Renal pelvis (tissue), 1 donor: ENCODE measurements at regions not wholly inside any gene's neighbourhood (a gene's known extent, or its start where the extent isn't known, plus 50 kb on each side); places are given as distances from the start of the nearest gene placed in this dataset.
"Not testable (repeated sequence)": the region's sequence is repeated elsewhere in the genome, so short reads cannot be mapped to it uniquely, and the experiment has no call there.

ENCODE experiments used
- DNase-seq: peaks from one replicate; pipeline ENCODE4 v3.0.0-alpha.2; 2013

GRCh38 chr13:31385540-31385939 lies 185.8 kb downstream of the B3GLCT start:
- DNase-seq: no peak

- DNase-seq: no peak
Observed at GRCh38 chr13:31394506-31394905, 194.7 kb downstream of the B3GLCT start.

GRCh38 chr13:31395090-31395489 lies 195.3 kb downstream of the B3GLCT start:
- DNase-seq: no peak

- DNase-seq: no peak
Observed at GRCh38 chr13:31399690-31400089, 199.9 kb downstream of the B3GLCT start.

- not testable (repeated sequence) for DNase-seq
Observed at GRCh38 chr13:31403711-31404110, 203.9 kb downstream of the B3GLCT start.

GRCh38 chr13:31408927-31409326 lies 209.2 kb downstream of the B3GLCT start:
- no peak for DNase-seq

GRCh38 chr13:31409678-31410356 lies 210.0 kb downstream of the B3GLCT start:
- no peak for DNase-seq

- DNase-seq: no peak
Observed at GRCh38 chr13:31413516-31413915, 213.7 kb downstream of the B3GLCT start.

GRCh38 chr13:31416066-31416465 lies 216.3 kb downstream of the B3GLCT start:
- no peak for DNase-seq

- no peak for DNase-seq
Observed at GRCh38 chr13:31418186-31418585, 218.4 kb downstream of the B3GLCT start.

GRCh38 chr13:31421756-31422155 lies 222.0 kb downstream of the B3GLCT start:
- no peak for DNase-seq

GRCh38 chr13:31424130-31424729 lies 224.5 kb downstream of the B3GLCT start:
- peak; percentile 67 for DNase-seq

GRCh38 chr13:31426395-31426794 lies 226.6 kb downstream of the B3GLCT start:
- no peak for DNase-seq

GRCh38 chr13:31427151-31428100 lies 227.7 kb downstream of the B3GLCT start:
- peak; percentile 75 for DNase-seq

- DNase-seq: no peak
Observed at GRCh38 chr13:31431722-31432137, 232.0 kb downstream of the B3GLCT start.

GRCh38 chr13:31433207-31433606 lies 233.4 kb downstream of the B3GLCT start:
- no peak for DNase-seq

- DNase-seq: no peak
Observed at GRCh38 chr13:31433746-31434145, 234.0 kb downstream of the B3GLCT start.

GRCh38 chr13:31434613-31435012 lies 234.8 kb downstream of the B3GLCT start:
- DNase-seq: no peak

GRCh38 chr13:31435536-31435935 lies 235.8 kb downstream of the B3GLCT start:
- DNase-seq: no peak

GRCh38 chr13:31436478-31436877 lies 236.7 kb downstream of the B3GLCT start:
- no peak for DNase-seq

- DNase-seq: no peak
Observed at GRCh38 chr13:31437975-31438374, 238.2 kb downstream of the B3GLCT start.

- peak; percentile 71 for DNase-seq
Observed at GRCh38 chr13:31440132-31440531, 240.4 kb downstream of the B3GLCT start.
